Trophoblast cell (in vitro differentiated cells and primary cell): ENCODE measurements at regions not wholly inside any gene's neighbourhood (a gene's known extent, or its start where the extent isn't known, plus 50 kb on each side); places are given as distances from the start of the nearest gene placed in this dataset.

Experiments
- DNase-seq, 2 donors: peaks; one replicate each; pipeline ENCODE4 v3.0.0-alpha.2; 2016
- H2AFZ ChIP-seq: 2 replicates; pipeline ENCODE4 v1.6.1; 2013; ENCODE audit warnings: low read length, moderate library complexity, mild to moderate bottlenecking; ENCODE audit not compliant: insufficient read depth, poor library complexity
- H2AK5ac ChIP-seq: 2 replicates; pipeline ENCODE4 v1.6.1; 2013; ENCODE audit warnings: mild to moderate bottlenecking, low read length
- H2BK120ac ChIP-seq: 2 replicates; pipeline ENCODE4 v1.6.1; 2013; ENCODE audit warnings: low read length, mild to moderate bottlenecking, moderate library complexity; ENCODE audit not compliant: insufficient read depth, poor library complexity
- H2BK12ac ChIP-seq: 2 replicates; pipeline ENCODE4 v1.6.1; 2013; ENCODE audit warnings: mild to moderate bottlenecking, low read length, moderate library complexity
- H2BK5ac ChIP-seq: 2 replicates; pipeline ENCODE4 v1.6.1; 2013; ENCODE audit warnings: low read length, low read depth, moderate library complexity, mild to moderate bottlenecking; ENCODE audit not compliant: poor library complexity
- H3K14ac ChIP-seq: 2 replicates; pipeline ENCODE4 v1.6.1; 2013; ENCODE audit warnings: mild to moderate bottlenecking, low read length
- H3K18ac ChIP-seq: 2 replicates; pipeline ENCODE4 v1.6.1; 2013; ENCODE audit warnings: mild to moderate bottlenecking, low read length
- H3K23ac ChIP-seq: 2 replicates; pipeline ENCODE4 v1.6.1; 2013; ENCODE audit warnings: low read length
- H3K27ac ChIP-seq: 2 replicates; pipeline ENCODE4 v1.5.1; 2013; ENCODE audit warnings: low read depth, mild to moderate bottlenecking, inconsistent platforms, low read length, moderate library complexity
- H3K27me3 ChIP-seq: 2 replicates; pipeline ENCODE4 v1.6.1; 2013; ENCODE audit warnings: inconsistent platforms, mild to moderate bottlenecking, low read length, moderate library complexity; ENCODE audit not compliant: insufficient read depth
- H3K36me3 ChIP-seq, 2 experiments: 1 replicate in 1 of 2; 2 replicates in 1 of 2; pipeline ENCODE4 v1.6.1; 2013; ENCODE audit warnings: low read length in 2 of 2, mild to moderate bottlenecking in 2 of 2, moderate library complexity in 1 of 2; ENCODE audit not compliant: insufficient read depth in 2 of 2, control insufficient read depth in 1 of 2
- H3K4ac ChIP-seq: 2 replicates; pipeline ENCODE4 v1.6.1; 2013; ENCODE audit warnings: low read depth, mild to moderate bottlenecking, low read length, moderate library complexity
- H3K4me1 ChIP-seq, 2 experiments: 1 replicate in 1 of 2; 2 replicates in 1 of 2; pipeline ENCODE4 v1.6.1; 2013; ENCODE audit warnings: low read length in 2 of 2, mild to moderate bottlenecking in 2 of 2, moderate library complexity in 1 of 2; ENCODE audit not compliant: insufficient read depth in 2 of 2, control insufficient read depth in 1 of 2
- H3K4me2 ChIP-seq: 2 replicates; pipeline ENCODE4 v1.6.1; 2013; ENCODE audit warnings: inconsistent platforms, mild to moderate bottlenecking, low read length, moderate library complexity
- H3K4me3 ChIP-seq: 2 replicates; pipeline ENCODE4 v1.5.1; 2013; ENCODE audit warnings: mild to moderate bottlenecking, low read depth, low read length, inconsistent platforms
- H3K79me1 ChIP-seq: one replicate; pipeline ENCODE4 v1.6.1; 2013; ENCODE audit warnings: low read length
- H3K79me2 ChIP-seq: 2 replicates; pipeline ENCODE4 v1.6.1; 2013; ENCODE audit warnings: low read length, mild to moderate bottlenecking; ENCODE audit not compliant: control insufficient read depth, insufficient read depth, poor library complexity
- H3K9ac ChIP-seq: 2 replicates; pipeline ENCODE4 v1.6.1; 2013; ENCODE audit warnings: mild to moderate bottlenecking, low read length
- H3K9me3 ChIP-seq: 2 replicates; pipeline ENCODE4 v1.6.1; 2013; ENCODE audit warnings: low read depth, mild to moderate bottlenecking, control low read depth, inconsistent platforms, low read length; ENCODE audit not compliant: insufficient read depth
- H4K12ac ChIP-seq: 2 replicates; pipeline ENCODE4 v1.6.1; 2013; ENCODE audit warnings: low read depth, mild to moderate bottlenecking, low read length, moderate library complexity
- H4K8ac ChIP-seq: 2 replicates; pipeline ENCODE4 v1.6.1; 2013; ENCODE audit warnings: low read depth, mild to moderate bottlenecking, low read length, moderate library complexity
- H4K91ac ChIP-seq: one replicate; pipeline ENCODE4 v1.6.1; 2013; ENCODE audit warnings: low read depth, mild to moderate bottlenecking, low read length, moderate library complexity
- WGBS: extraction: QIAGEN DNeasy Blood & Tissue Kit; methylation state at CpG from one replicate; pipeline ENCODE4 v1.1.7; 2013; ENCODE audit warnings: missing lambda C conversion rate; ENCODE audit not compliant: insufficient read length, insufficient coverage; ENCODE audit errors: extremely low coverage; 5-methylcytosine and 5-hydroxymethylcytosine counted together

DNA sequence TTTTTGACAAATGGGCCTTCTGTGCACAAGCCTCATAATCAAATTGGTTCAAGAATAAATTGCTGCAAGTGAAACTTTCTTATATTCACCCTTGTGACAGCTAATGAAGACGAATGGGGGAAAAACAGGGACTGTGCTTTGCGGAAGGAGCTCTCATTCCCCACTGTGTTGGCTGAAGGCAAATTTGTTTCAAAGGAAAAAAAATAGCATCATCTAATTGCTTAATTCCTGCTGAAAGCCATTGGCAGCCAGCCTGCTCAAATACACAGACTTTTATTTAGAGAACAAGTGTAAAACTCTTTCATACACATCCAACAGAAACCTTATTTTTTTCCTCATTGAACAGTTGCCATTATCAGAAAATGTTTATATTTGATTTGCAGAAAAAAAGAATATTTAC, 172.3 kb downstream of the ARL6IP6 start:
- WGBS = no CpG with 5 or more reads among the region's 2 CpGs
- Histone ChIP-seq H3K4me1 (no peaks in the 10 kb centered on the region), H3K79me2 (no peaks in the 10 kb centered on the region), H2BK120ac (no peak overlapping the region), H3K9ac (no peak overlapping the region), H3K4me2 (no peak overlapping the region), H2AK5ac (no peak overlapping the region), H3K18ac (no peak overlapping the region), H3K36me3 (no peaks in the 10 kb centered on the region), H4K12ac (no peak overlapping the region), H4K8ac (no peak overlapping the region), H2BK5ac (no peak overlapping the region), H3K27ac (no peak overlapping the region), H3K4me3 (no peak overlapping the region), H3K23ac (no peak overlapping the region), H2AFZ (no peak overlapping the region), H2BK12ac (no peak overlapping the region), H3K4ac (no peak overlapping the region), H3K79me1 (no peaks in the 10 kb centered on the region), H4K91ac (no peak overlapping the region), H3K14ac (no peak overlapping the region), H3K9me3 (no peaks in the 10 kb centered on the region), H3K27me3 (no peaks in the 10 kb centered on the region)
- DNase-seq = no peak

DNA sequence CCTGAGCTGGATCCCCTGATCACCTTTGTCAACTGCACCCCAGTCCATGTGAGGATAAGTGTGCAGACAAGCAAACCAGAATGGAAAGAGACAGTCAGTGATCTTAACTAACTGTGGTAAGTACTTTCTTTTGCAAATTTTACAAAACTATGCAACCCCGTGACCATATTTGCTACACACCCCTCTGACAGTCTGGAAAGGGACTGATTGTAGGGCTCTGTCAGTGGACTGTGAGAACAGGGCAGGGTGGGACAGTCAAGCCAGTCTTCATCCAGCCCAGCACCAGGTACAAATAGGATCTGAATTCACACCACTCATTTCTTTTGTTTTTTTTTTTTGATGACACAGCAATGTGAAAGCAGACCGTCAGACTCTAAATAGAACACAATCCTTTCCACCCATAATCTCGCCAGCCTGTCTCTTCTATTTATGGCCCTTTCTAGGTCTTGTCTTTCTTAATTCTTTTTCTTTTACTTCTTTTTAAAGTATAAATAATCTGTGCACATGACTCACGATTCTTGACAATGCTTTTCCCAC, 165.6 kb downstream of the ARL6IP6 start:
- H3K4me1 ChIP-seq = no peaks in the 10 kb centered on the region
- H3K4me2 ChIP-seq = no peak overlapping the region
- no peak overlapping the region for H4K12ac ChIP-seq
- no peak overlapping the region for H2AFZ ChIP-seq
- no peaks in the 10 kb centered on the region for H3K27me3 ChIP-seq
- H3K9ac ChIP-seq = peak overlapping the region; percentile 61
- no peaks in the 10 kb centered on the region for H3K9me3 ChIP-seq
- H2BK5ac ChIP-seq = no peak overlapping the region
- H4K8ac ChIP-seq = no peak overlapping the region
- H3K79me1 ChIP-seq = no peaks in the 10 kb centered on the region
- WGBS = no CpG with 5 or more reads among the region's 4 CpGs
- no peak for DNase-seq
- no peak overlapping the region for H3K4me3 ChIP-seq
- no peak overlapping the region for H2BK12ac ChIP-seq
- H3K23ac ChIP-seq = no peak overlapping the region
- no peak overlapping the region for H3K18ac ChIP-seq
- no peaks in the 10 kb centered on the region for H3K36me3 ChIP-seq
- no peak overlapping the region for H2BK120ac ChIP-seq
- H3K79me2 ChIP-seq = no peaks in the 10 kb centered on the region
- no peak overlapping the region for H3K4ac ChIP-seq
- no peak overlapping the region for H3K27ac ChIP-seq
- no peak overlapping the region for H3K14ac ChIP-seq
- H2AK5ac ChIP-seq = no peak overlapping the region
- no peak overlapping the region for H4K91ac ChIP-seq

DNA sequence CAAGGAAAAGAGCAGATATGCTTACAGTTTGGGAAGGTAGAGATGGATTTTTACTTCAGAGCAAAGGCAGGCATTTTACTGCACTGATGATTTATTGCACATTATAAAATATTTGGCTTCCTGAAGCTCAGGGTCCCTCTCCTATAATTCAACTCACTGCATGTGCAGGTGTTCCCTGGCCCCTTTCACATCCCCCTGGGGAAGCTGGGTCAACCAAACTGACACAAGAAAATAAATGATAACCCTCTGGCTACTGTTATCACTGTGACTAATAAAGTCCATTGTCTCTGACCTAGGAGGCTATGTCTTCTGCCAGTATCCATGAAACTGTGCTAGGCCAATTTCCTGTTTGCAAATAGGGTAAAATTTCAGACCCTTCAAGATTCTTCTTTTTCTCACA, 163.1 kb downstream of the ARL6IP6 start:
- H4K12ac ChIP-seq = no peak overlapping the region

DNA sequence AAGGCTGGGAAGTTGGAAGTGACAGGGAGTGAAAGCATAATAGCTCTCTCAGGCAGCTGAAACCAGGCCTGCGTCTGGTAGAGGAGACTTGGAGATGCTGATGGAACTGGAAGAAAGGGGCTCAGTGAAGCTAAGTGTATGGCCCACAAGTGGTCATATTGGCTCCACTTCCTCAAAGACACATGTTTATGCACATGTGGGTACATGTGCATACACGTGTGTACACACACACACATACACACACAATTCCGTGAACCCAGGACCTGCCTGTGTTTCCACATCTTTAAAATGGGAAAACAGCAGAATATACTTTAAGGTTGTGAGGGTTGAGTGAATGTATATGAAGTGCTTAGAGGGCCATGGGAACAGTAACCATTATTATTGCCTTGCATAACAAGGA, 160.9 kb downstream of the ARL6IP6 start:
- H3K18ac ChIP-seq = no peak overlapping the region
- H2BK5ac ChIP-seq = no peak overlapping the region
- no peak overlapping the region for H3K23ac ChIP-seq
- H2AK5ac ChIP-seq = no peak overlapping the region
- H3K27ac ChIP-seq = no peak overlapping the region
- no peak for DNase-seq
- H3K27me3 ChIP-seq = no peaks in the 10 kb centered on the region
- H3K14ac ChIP-seq = no peak overlapping the region
- H2AFZ ChIP-seq = no peak overlapping the region
- no peaks in the 10 kb centered on the region for H3K36me3 ChIP-seq
- no peak overlapping the region for H4K12ac ChIP-seq
- no peak overlapping the region for H3K4me3 ChIP-seq
- no peaks in the 10 kb centered on the region for H3K9me3 ChIP-seq
- WGBS = no CpG with 5 or more reads among the region's 3 CpGs
- H3K9ac ChIP-seq = no peak overlapping the region
- no peak overlapping the region for H2BK12ac ChIP-seq
- no peak overlapping the region for H3K4ac ChIP-seq
- H3K4me1 ChIP-seq = no peaks in the 10 kb centered on the region
- H3K4me2 ChIP-seq = no peak overlapping the region
- H4K8ac ChIP-seq = no peak overlapping the region
- H2BK120ac ChIP-seq = no peak overlapping the region
- H3K79me1 ChIP-seq = no peaks in the 10 kb centered on the region
- no peak overlapping the region for H4K91ac ChIP-seq
- H3K79me2 ChIP-seq = no peaks in the 10 kb centered on the region

More for the DNA sequence above, 163.1 kb downstream of the ARL6IP6 start:
- no peaks in the 10 kb centered on the region for H3K27me3 ChIP-seq
- no peaks in the 10 kb centered on the region for H3K79me1 ChIP-seq
- no peaks in the 10 kb centered on the region for H3K4me1 ChIP-seq
- H3K4me3 ChIP-seq = no peak overlapping the region
- no peak overlapping the region for H3K14ac ChIP-seq
- no peak for DNase-seq
- H2AFZ ChIP-seq = no peak overlapping the region
- no peak overlapping the region for H3K4ac ChIP-seq
- H3K23ac ChIP-seq = no peak overlapping the region
- H3K27ac ChIP-seq = no peak overlapping the region
- no peaks in the 10 kb centered on the region for H3K79me2 ChIP-seq
- no peaks in the 10 kb centered on the region for H3K36me3 ChIP-seq
- H3K9me3 ChIP-seq = no peaks in the 10 kb centered on the region
- no peak overlapping the region for H3K4me2 ChIP-seq
- no peak overlapping the region for H2AK5ac ChIP-seq
- no peak overlapping the region for H2BK5ac ChIP-seq
- H3K9ac ChIP-seq = no peak overlapping the region
- H4K8ac ChIP-seq = no peak overlapping the region
- no peak overlapping the region for H4K91ac ChIP-seq
- no peak overlapping the region for H2BK12ac ChIP-seq
- no peak overlapping the region for H2BK120ac ChIP-seq
- no peak overlapping the region for H3K18ac ChIP-seq
